NCI-H2196 (cell line): ENCODE measurements at regions not wholly inside any gene's neighbourhood (a gene's known extent, or its start where the extent isn't known, plus 50 kb on each side); places are given as distances from the start of the nearest gene placed in this dataset.

ENCODE experiments used
- DNase-seq: peaks from one replicate; lab custom pipeline; 2025; ENCODE audit not compliant: unreplicated experiment; lab: John Stamatoyannopoulos, UW

GRCh38 chr6:91678679-91679446 lies 1092.0 kb upstream of the MAP3K7 start:
- no peak for DNase-seq

- DNase-seq = no peak
Observed at GRCh38 chr6:91672201-91672600, 1085.3 kb upstream of the MAP3K7 start.

GRCh38 chr6:91669871-91670268 lies 1083.0 kb upstream of the MAP3K7 start:
- DNase-seq = no peak

GRCh38 chr6:91669154-91669870 lies 1082.4 kb upstream of the MAP3K7 start:
- no peak for DNase-seq

- no peak for DNase-seq
Observed at GRCh38 chr6:91667596-91667995, 1080.7 kb upstream of the MAP3K7 start.

- DNase-seq = no peak
Observed at GRCh38 chr6:91664327-91664959, 1077.6 kb upstream of the MAP3K7 start.

- no peak for DNase-seq
Observed at GRCh38 chr6:91660893-91661292, 1074.0 kb upstream of the MAP3K7 start.

GRCh38 chr6:91659891-91660290 lies 1073.0 kb upstream of the MAP3K7 start:
- DNase-seq = no peak

- DNase-seq = no peak
Observed at GRCh38 chr6:91654793-91655192, 1067.9 kb upstream of the MAP3K7 start.

- DNase-seq = no peak
Observed at GRCh38 chr6:91654357-91654756, 1067.5 kb upstream of the MAP3K7 start.

- DNase-seq = no peak
Observed at GRCh38 chr6:91653895-91654294, 1067.0 kb upstream of the MAP3K7 start.

GRCh38 chr6:91653076-91653723 lies 1066.3 kb upstream of the MAP3K7 start:
- DNase-seq = no peak

- no peak for DNase-seq
Observed at GRCh38 chr6:91646649-91647048, 1059.8 kb upstream of the MAP3K7 start.

GRCh38 chr6:91645811-91646210 lies 1058.9 kb upstream of the MAP3K7 start:
- DNase-seq = no peak

- no peak for DNase-seq
Observed at GRCh38 chr6:91637217-91637616, 1050.3 kb upstream of the MAP3K7 start.

GRCh38 chr6:91634791-91635190 lies 1047.9 kb upstream of the MAP3K7 start:
- no peak for DNase-seq

GRCh38 chr6:91633374-91634111 lies 1046.7 kb upstream of the MAP3K7 start:
- DNase-seq = no peak

- DNase-seq = no peak
Observed at GRCh38 chr6:91632308-91632707, 1045.4 kb upstream of the MAP3K7 start.

GRCh38 chr6:91631227-91631626 lies 1044.4 kb upstream of the MAP3K7 start:
- no peak for DNase-seq

- DNase-seq = no peak
Observed at GRCh38 chr6:91626911-91627310, 1040.0 kb upstream of the MAP3K7 start.

- no peak for DNase-seq
Observed at GRCh38 chr6:91613481-91613880, 1026.6 kb upstream of the MAP3K7 start.
